Endothelial cell of umbilical vein (primary cell): ENCODE measurements at regions not wholly inside any gene's neighbourhood (a gene's known extent, or its start where the extent isn't known, plus 50 kb on each side); places are given as distances from the start of the nearest gene placed in this dataset.

Experiments used
- BruUV-seq: library from RNA; stranded (reverse); fragments of 400-500 nt; replicated peaks from 2 replicates; lab custom pipeline; 2021; lab: Mats Ljungman, UMichigan
- CTCF ChIA-PET: fragments of 300-600, 350-600 bp; sonication (Branson Sonifier 250); formaldehyde crosslinking; loops from one replicate; lab custom pipeline; 2021; ENCODE audit warnings: antibody characterized with exemption, inconsistent platforms; lab: Charles Lee
- POLR2A ChIA-PET: fragments of 300-600, 350-600 bp; sonication (Branson Sonifier 250); formaldehyde crosslinking; loops from one replicate; lab custom pipeline; 2021; ENCODE audit warnings: antibody characterized with exemption, inconsistent platforms; lab: Charles Lee
- DNase-seq: peaks from one replicate; pipeline ENCODE4 v3.0.0-alpha.2; 2011; ENCODE audit warnings: low read depth, low spot score
- FAIRE-seq: peaks from 2 replicates; lab custom pipeline; 2011; peaks lifted over from hg19 to GRCh38; lab: Jason Lieb, UNC
- H2AFZ ChIP-seq: 2 replicates; pipeline ENCODE4 v1.6.0; 2012; ENCODE audit warnings: low read depth, low read length, control low read depth, inconsistent platforms
- H3K27ac ChIP-seq: 2 replicates; pipeline ENCODE4 v1.5.1; 2011; ENCODE audit warnings: low read depth, mild to moderate bottlenecking, control low read depth, low read length, moderate library complexity; ENCODE audit not compliant: insufficient read depth
- H3K27me3 ChIP-seq, 2 experiments: 2 replicates each; pipeline versions ENCODE4 v1.6.0 to v1.6.1; 2011; ENCODE audit warnings: low read length in 2 of 2, mixed read lengths in 1 of 2; ENCODE audit not compliant: control insufficient read depth in 2 of 2, insufficient read depth in 2 of 2
- H3K36me3 ChIP-seq, 2 experiments: 2 replicates in 1 of 2; 3 replicates in 1 of 2; pipeline ENCODE4 v1.5.1; 2011; ENCODE audit warnings: low read length in 2 of 2, mild to moderate bottlenecking in 1 of 2, moderate library complexity in 1 of 2; ENCODE audit not compliant: control insufficient read depth in 2 of 2, insufficient read depth in 2 of 2; ENCODE audit errors: extremely low read depth in 1 of 2
- H3K4me1 ChIP-seq: 3 replicates; pipeline ENCODE4 v1.5.1; 2011; ENCODE audit warnings: mild to moderate bottlenecking, low read length; ENCODE audit not compliant: control insufficient read depth, insufficient read depth; ENCODE audit errors: extremely low read depth
- H3K4me2 ChIP-seq: 2 replicates; pipeline ENCODE4 v1.6.1; 2011; ENCODE audit warnings: low read length, control low read depth, mixed read lengths; ENCODE audit not compliant: insufficient read depth
- H3K4me3 ChIP-seq, 3 experiments: fragments of 200-600 bp in 1 of 3; sonication (generic), shearing (Covaris generic) in 1 of 3; replicated peaks in 1 of 3; 2 replicates each; pipeline ENCODE4 v1.5.1; 2011 to 2016; ENCODE audit warnings: control low read depth in 3 of 3, low read length in 3 of 3, mild to moderate bottlenecking in 2 of 3, inconsistent platforms in 1 of 3, low read depth in 1 of 3, moderate library complexity in 1 of 3; ENCODE audit not compliant: insufficient read depth in 1 of 3
- H3K79me2 ChIP-seq: 2 replicates; pipeline ENCODE4 v1.6.0; 2012; ENCODE audit warnings: low read length, inconsistent platforms; ENCODE audit not compliant: control insufficient read depth, insufficient read depth
- H3K9ac ChIP-seq: replicated peaks from 2 replicates; pipeline ENCODE3; 2011; ENCODE audit warnings: low read length, control low read depth; ENCODE audit not compliant: insufficient read depth; ENCODE audit errors: extremely low read depth
- H3K9me1 ChIP-seq: replicated peaks from 3 replicates; pipeline ENCODE4 v1.6.0; 2011; ENCODE audit warnings: mild to moderate bottlenecking, low read length; ENCODE audit not compliant: control insufficient read depth, insufficient read depth; ENCODE audit errors: extremely low read depth
- H3K9me3 ChIP-seq: replicated peaks from 2 replicates; pipeline ENCODE4 v1.5.1; 2012; ENCODE audit warnings: low read length, inconsistent platforms; ENCODE audit not compliant: control insufficient read depth, insufficient read depth
- H4K20me1 ChIP-seq: replicated peaks from 2 replicates; pipeline ENCODE3; 2011; ENCODE audit warnings: mild to moderate bottlenecking, low read length; ENCODE audit not compliant: control insufficient read depth, insufficient read depth; ENCODE audit errors: extremely low read depth
- EZH2 ChIP-seq: IDR thresholded peaks from 2 replicates; pipeline ENCODE4 v1.6.1; 2012; ENCODE audit warnings: borderline replicate concordance, low read depth, mild to moderate bottlenecking, moderate library complexity, low read length, inconsistent platforms; ENCODE audit not compliant: severe bottlenecking
- FOS ChIP-seq: IDR thresholded peaks from 2 replicates; pipeline ENCODE4 v1.6.1; 2011; ENCODE audit warnings: mild to moderate bottlenecking, low read length, moderate library complexity, borderline replicate concordance; ENCODE audit not compliant: insufficient read depth
- GATA2 ChIP-seq: IDR thresholded peaks from 2 replicates; pipeline ENCODE4 v1.7.0; 2011; ENCODE audit warnings: low read depth, mild to moderate bottlenecking, moderate library complexity, mixed read lengths, low read length; ENCODE audit not compliant: insufficient read length, insufficient read depth
- JUN ChIP-seq: IDR thresholded peaks from 2 replicates; pipeline ENCODE4 v1.6.1; 2011; ENCODE audit warnings: borderline replicate concordance, low read depth; ENCODE audit not compliant: insufficient read length, insufficient read depth
- MYC ChIP-seq: IDR thresholded peaks from one replicate; pipeline ENCODE4 v1.6.1; 2011; ENCODE audit warnings: mild to moderate bottlenecking, low read depth, low read length
- POLR2A ChIP-seq: IDR thresholded peaks from 2 replicates; pipeline ENCODE4 v1.6.1; 2012; ENCODE audit warnings: low read depth, mild to moderate bottlenecking, control low read depth, low read length
- POLR2AphosphoS5 ChIP-seq: IDR thresholded peaks from 2 replicates; pipeline ENCODE4 v1.6.1; 2012; ENCODE audit warnings: low read depth, mild to moderate bottlenecking, control low read depth, low read length, moderate library complexity; ENCODE audit not compliant: insufficient read depth
- dilution Hi-C: fragments of 300-500 bp; cut with MboI; formaldehyde crosslinking; loops from one replicate; pipeline ENCODE4 v1.15.0; 2019; ENCODE audit warnings: low sequenced_read_pairs; ENCODE audit not compliant: extremely low pct_ligation_motif_present
- intact Hi-C: fragments of 100-400 bp; cut with micrococcal nuclease; formaldehyde crosslinking; loops from one replicate; pipeline ENCODE4 v1.10.0; 2022
- TF ChIP-seq, protein P1 (sequence below): IDR thresholded peaks from 2 replicates; pipeline ENCODE4 v1.6.1; 2011; ENCODE audit not compliant: insufficient read depth, insufficient read length
- TF ChIP-seq, protein P2 (sequence below), 2 donors: IDR thresholded peaks; 1 replicate in 1 of 2; 2 replicates in 1 of 2; pipeline ENCODE4 v1.5.1; 2011; ENCODE audit warnings: low read length in 2 of 2, mild to moderate bottlenecking in 2 of 2, moderate library complexity in 2 of 2, control low read depth in 1 of 2, inconsistent platforms in 1 of 2, low read depth in 1 of 2; ENCODE audit not compliant: insufficient read depth in 1 of 2; ENCODE audit errors: extremely low read depth in 1 of 2

DNA sequence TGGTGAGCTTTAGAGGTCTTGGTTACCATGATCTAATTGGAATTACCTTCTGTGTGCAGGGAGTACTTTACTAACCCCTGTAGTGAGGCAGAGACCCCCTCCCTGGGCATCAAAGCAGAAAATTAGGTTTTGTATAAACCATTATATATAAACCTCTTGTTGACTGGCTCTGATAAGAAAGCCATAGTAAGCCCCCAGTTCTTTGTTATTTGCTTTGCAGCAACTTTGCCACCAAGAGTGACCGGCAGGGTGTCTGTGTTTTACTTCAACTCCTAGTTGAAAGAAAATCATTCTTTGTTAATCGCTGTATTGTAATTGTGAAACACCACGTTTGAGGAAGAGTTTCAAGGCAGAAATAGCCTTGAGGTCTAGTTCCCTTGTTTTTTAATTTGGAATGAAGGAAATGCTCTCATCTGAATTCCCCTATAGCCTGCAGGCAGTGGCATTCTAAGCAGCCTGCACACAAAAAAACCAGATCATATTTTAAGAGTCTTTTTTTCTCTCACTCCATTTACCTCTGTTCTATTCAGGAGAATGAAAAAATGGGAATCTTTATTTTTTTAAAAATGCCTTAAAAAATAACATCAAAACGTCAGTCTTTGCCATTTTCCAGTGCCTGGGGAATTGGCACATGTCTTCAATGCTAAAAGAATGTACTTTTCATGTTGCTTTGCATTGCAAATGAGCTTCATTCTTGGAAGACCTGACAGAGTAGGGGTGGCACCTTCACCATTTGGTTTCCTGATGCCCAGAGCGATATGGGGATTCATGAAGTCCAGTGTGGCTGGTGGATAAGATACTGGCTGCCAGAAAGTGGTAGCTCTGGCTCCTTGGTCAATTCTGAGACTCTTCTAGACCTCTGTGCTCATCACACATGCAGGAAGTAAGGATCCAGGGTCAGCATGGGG lies 338.1 kb downstream of the SLC4A3 start:
- H3K9me1 ChIP-seq: no peaks in the 10 kb centered on the region
- no peak overlapping the region for H2AFZ ChIP-seq
- no peak for FAIRE-seq
- H3K4me3 ChIP-seq: no peak overlapping the region
- no peak overlapping the region for H3K4me2 ChIP-seq
- H3K36me3 ChIP-seq: no peaks in the 10 kb centered on the region
- H3K27ac ChIP-seq: no peak overlapping the region
- POLR2A ChIA-PET: no interaction called here
- H4K20me1 ChIP-seq: no peaks in the 10 kb centered on the region
- DNase-seq: no peak
- BruUV-seq: no TSS peak
- peaks cover 3% of the 10 kb centered on the region for H3K9me3 ChIP-seq
- TF ChIP-seq MYC (no peak), JUN (no peak), GATA2 (no peak), EZH2 (no peak), FOS (no peak), POLR2AphosphoS5 (no peak), POLR2A (no peak)
- TF ChIP-seq, protein P1, sequence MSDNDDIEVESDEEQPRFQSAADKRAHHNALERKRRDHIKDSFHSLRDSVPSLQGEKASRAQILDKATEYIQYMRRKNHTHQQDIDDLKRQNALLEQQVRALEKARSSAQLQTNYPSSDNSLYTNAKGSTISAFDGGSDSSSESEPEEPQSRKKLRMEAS: no peak
- TF ChIP-seq, protein P2, sequence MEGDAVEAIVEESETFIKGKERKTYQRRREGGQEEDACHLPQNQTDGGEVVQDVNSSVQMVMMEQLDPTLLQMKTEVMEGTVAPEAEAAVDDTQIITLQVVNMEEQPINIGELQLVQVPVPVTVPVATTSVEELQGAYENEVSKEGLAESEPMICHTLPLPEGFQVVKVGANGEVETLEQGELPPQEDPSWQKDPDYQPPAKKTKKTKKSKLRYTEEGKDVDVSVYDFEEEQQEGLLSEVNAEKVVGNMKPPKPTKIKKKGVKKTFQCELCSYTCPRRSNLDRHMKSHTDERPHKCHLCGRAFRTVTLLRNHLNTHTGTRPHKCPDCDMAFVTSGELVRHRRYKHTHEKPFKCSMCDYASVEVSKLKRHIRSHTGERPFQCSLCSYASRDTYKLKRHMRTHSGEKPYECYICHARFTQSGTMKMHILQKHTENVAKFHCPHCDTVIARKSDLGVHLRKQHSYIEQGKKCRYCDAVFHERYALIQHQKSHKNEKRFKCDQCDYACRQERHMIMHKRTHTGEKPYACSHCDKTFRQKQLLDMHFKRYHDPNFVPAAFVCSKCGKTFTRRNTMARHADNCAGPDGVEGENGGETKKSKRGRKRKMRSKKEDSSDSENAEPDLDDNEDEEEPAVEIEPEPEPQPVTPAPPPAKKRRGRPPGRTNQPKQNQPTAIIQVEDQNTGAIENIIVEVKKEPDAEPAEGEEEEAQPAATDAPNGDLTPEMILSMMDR (IDR thresholded peaks at IDR 0.05; ENCODE audit: extremely low read depth in 1 of 2, insufficient read depth in 1 of 2, low read depth in 1 of 2, low read length in 2 of 2): no peak
- CTCF ChIA-PET: no interaction called here
- intact Hi-C loops (no loop called here), dilution Hi-C loops (no loop called here)
- no peaks in the 10 kb centered on the region for H3K79me2 ChIP-seq
- H3K4me1 ChIP-seq: no peaks in the 10 kb centered on the region
- H3K27me3 ChIP-seq: no peaks in the 10 kb centered on the region
- no peak overlapping the region for H3K9ac ChIP-seq
